AG10803 (cell line): ENCODE measurements at regions not wholly inside any gene's neighbourhood (a gene's known extent, or its start where the extent isn't known, plus 50 kb on each side); places are given as distances from the start of the nearest gene placed in this dataset.

Experiments used
- DNase-seq: peaks from one replicate; pipeline ENCODE4 v3.0.0; 2010; ENCODE audit warnings: low read depth
- H3K4me3 ChIP-seq: 2 replicates; pipeline ENCODE4 v1.5.1; 2011; ENCODE audit warnings: mild to moderate bottlenecking, low read length, control low read depth
- TF ChIP-seq, protein P1 (sequence below): conservative IDR thresholded peaks from 2 replicates; pipeline ENCODE4 v1.5.1; 2011; ENCODE audit warnings: mild to moderate bottlenecking, low read length, control low read depth, inconsistent platforms

- no peak for DNase-seq
- H3K4me3 ChIP-seq, result no peak overlapping the region
- TF ChIP-seq, protein P1, sequence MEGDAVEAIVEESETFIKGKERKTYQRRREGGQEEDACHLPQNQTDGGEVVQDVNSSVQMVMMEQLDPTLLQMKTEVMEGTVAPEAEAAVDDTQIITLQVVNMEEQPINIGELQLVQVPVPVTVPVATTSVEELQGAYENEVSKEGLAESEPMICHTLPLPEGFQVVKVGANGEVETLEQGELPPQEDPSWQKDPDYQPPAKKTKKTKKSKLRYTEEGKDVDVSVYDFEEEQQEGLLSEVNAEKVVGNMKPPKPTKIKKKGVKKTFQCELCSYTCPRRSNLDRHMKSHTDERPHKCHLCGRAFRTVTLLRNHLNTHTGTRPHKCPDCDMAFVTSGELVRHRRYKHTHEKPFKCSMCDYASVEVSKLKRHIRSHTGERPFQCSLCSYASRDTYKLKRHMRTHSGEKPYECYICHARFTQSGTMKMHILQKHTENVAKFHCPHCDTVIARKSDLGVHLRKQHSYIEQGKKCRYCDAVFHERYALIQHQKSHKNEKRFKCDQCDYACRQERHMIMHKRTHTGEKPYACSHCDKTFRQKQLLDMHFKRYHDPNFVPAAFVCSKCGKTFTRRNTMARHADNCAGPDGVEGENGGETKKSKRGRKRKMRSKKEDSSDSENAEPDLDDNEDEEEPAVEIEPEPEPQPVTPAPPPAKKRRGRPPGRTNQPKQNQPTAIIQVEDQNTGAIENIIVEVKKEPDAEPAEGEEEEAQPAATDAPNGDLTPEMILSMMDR, result no peak
Measured at GRCh38 chr6:66772800-66773199, 1065.8 kb upstream of the EYS start.

- no peak for DNase-seq
- TF ChIP-seq, protein P1, result no peak
- no peak overlapping the region for H3K4me3 ChIP-seq
Measured at GRCh38 chr6:66771626-66772025, 1064.6 kb upstream of the EYS start.

DNA sequence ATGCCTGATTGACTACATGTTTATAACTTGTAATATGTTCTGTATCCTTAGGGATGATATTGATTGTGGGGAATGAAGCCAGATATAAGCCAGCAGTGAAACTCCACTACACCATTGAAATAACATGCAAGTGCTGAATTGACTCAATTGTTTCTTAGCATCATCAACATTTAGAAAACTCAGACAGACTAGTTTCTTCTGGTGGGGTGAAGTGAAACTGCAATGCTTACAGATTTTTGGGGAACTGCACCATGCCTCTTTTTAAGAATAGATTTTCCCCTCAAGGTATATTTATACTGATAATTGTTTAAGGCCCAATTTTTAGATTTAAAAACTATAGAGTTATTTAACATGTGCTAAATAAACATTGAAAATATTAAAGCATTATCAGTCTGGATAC is 1044.6 kb upstream of the EYS start:
- DNase-seq, result no peak
- TF ChIP-seq, protein P1, result no peak
- no peak overlapping the region for H3K4me3 ChIP-seq

DNA sequence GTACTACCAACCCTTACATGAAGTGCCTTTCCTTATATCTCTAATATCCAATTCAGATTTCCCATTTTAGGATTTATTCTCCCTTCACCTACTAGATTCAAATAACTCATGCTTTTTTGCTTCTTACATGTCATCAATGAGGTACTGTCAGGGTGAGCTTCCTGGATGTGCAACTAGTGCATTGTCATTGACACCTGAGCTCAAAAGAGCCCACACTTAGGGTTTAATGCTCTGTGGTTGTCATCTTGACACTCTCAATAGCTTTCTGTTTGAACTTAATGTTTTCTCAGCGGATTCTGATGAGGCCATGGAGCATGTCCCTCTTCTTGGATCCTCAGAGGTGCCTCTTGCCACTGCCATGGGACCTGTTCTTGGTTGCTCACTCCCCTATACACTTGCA is 1033.3 kb upstream of the EYS start:
- no peak for DNase-seq
- no peak overlapping the region for H3K4me3 ChIP-seq
- TF ChIP-seq, protein P1, result no peak

GRCh38 chr6:66735106-66735890 is 1028.3 kb upstream of the EYS start:
- no peak overlapping the region for H3K4me3 ChIP-seq
- DNase-seq, result no peak
- TF ChIP-seq, protein P1, result no peak

- DNase-seq, result no peak
- H3K4me3 ChIP-seq, result no peak overlapping the region
- TF ChIP-seq, protein P1, result no peak
Measured at GRCh38 chr6:66731310-66731709, 1024.3 kb upstream of the EYS start.

GRCh38 chr6:66725670-66726069 is 1018.6 kb upstream of the EYS start:
- TF ChIP-seq, protein P1, result no peak
- H3K4me3 ChIP-seq, result no peak overlapping the region
- no peak for DNase-seq
